SK-N-SH (cell line): ENCODE measurements at regions not wholly inside any gene's neighbourhood (a gene's known extent, or its start where the extent isn't known, plus 50 kb on each side); places are given as distances from the start of the nearest gene placed in this dataset.

Source experiments
- CTCF ChIA-PET: fragments of 300-600, 350-600 bp; formaldehyde crosslinking; extraction: SDS; loops from one replicate; lab custom pipeline; 2021; lab: Yijun Ruan, JAX
- POLR2A ChIA-PET: fragments of 350-600 bp; sonication (Branson Sonifier 250); formaldehyde crosslinking; extraction: SDS; loops from one replicate; lab custom pipeline; 2020; ENCODE audit warnings: antibody characterized with exemption, inconsistent platforms; lab: Yijun Ruan, JAX
- DNase-seq: peaks from one replicate; pipeline ENCODE4 v3.0.0; 2012
- H2AFZ ChIP-seq: fragments of 200-600 bp; sonication (generic); 2 replicates; pipeline ENCODE4 v1.8.1; 2016; ENCODE audit warnings: antibody characterized with exemption, mild to moderate bottlenecking, low read depth
- H3F3A ChIP-seq: fragments of 200-600 bp; sonication (generic); replicated peaks from 2 replicates; pipeline ENCODE3; 2016; ENCODE audit warnings: antibody characterized with exemption, mild to moderate bottlenecking; ENCODE audit not compliant: insufficient read depth
- H3K27ac ChIP-seq, 2 experiments: fragments of 200-500 bp in 1 of 2; fragments of 200-600 bp in 1 of 2; sonication (Bioruptor generic) in 1 of 2; sonication (generic), shearing (Covaris generic) in 1 of 2; 2 replicates each; pipeline versions ENCODE4 v1.5.1 to v1.6.1; 2014 to 2016; ENCODE audit warnings: low read depth in 2 of 2, inconsistent platforms in 1 of 2, low read length in 1 of 2, mild to moderate bottlenecking in 1 of 2, mixed read lengths in 1 of 2
- H3K27me3 ChIP-seq: fragments of 200-600 bp; sonication (generic), shearing (Covaris generic); 2 replicates; pipeline ENCODE4 v1.6.1; 2016; ENCODE audit warnings: mixed run types; ENCODE audit not compliant: insufficient read depth
- H3K36me3 ChIP-seq, 2 experiments: fragments of 200-500 bp in 1 of 2; fragments of 200-600 bp in 1 of 2; sonication (Bioruptor generic) in 1 of 2; sonication (generic) in 1 of 2; replicated peaks in 1 of 2; 2 replicates each; pipeline versions ENCODE3 to v1.5.1; 2014 to 2016; ENCODE audit warnings: low read length in 1 of 2, mild to moderate bottlenecking in 1 of 2; ENCODE audit not compliant: insufficient read depth in 2 of 2, control insufficient read depth in 1 of 2
- H3K4me1 ChIP-seq, 2 experiments: fragments of 200-500 bp in 1 of 2; fragments of 200-600 bp in 1 of 2; sonication (Bioruptor generic) in 1 of 2; sonication (generic), shearing (Covaris generic) in 1 of 2; 2 replicates each; pipeline versions ENCODE4 v1.5.1 to v1.6.1; 2014 to 2016; ENCODE audit warnings: low read depth in 1 of 2, low read length in 1 of 2, mixed run types in 1 of 2; ENCODE audit not compliant: insufficient read depth in 2 of 2, control insufficient read depth in 1 of 2
- H3K4me2 ChIP-seq: fragments of 200-600 bp; sonication (generic), shearing (Covaris generic); 2 replicates; pipeline ENCODE4 v1.6.1; 2017; ENCODE audit warnings: mixed run types
- H3K4me3 ChIP-seq, 2 experiments: fragments of 200-500 bp in 1 of 2; fragments of 200-600 bp in 1 of 2; sonication (Bioruptor generic) in 1 of 2; sonication (generic), shearing (Covaris generic) in 1 of 2; 2 replicates each; pipeline versions ENCODE4 v1.5.1 to v1.8.1; 2014 to 2016; ENCODE audit warnings: low read depth in 2 of 2, inconsistent platforms in 1 of 2, low read length in 1 of 2, mild to moderate bottlenecking in 1 of 2, mixed read lengths in 1 of 2, moderate library complexity in 1 of 2
- H3K79me2 ChIP-seq: fragments of 200-600 bp; sonication (generic); 2 replicates; pipeline ENCODE4 v1.8.1; 2017; ENCODE audit warnings: mild to moderate bottlenecking; ENCODE audit not compliant: insufficient read depth
- H3K9ac ChIP-seq: fragments of 200-600 bp; sonication (generic); 2 replicates; pipeline ENCODE4 v1.6.1; 2017; ENCODE audit warnings: mixed run types
- H3K9me2 ChIP-seq: fragments of 200-600 bp; sonication (generic); 2 replicates; pipeline ENCODE4 v1.6.1; 2017; ENCODE audit warnings: mixed run types
- H3K9me3 ChIP-seq: fragments of 200-600 bp; sonication (generic); 2 replicates; pipeline ENCODE4 v1.6.1; 2017; ENCODE audit warnings: mixed run types, mild to moderate bottlenecking, moderate library complexity
- H4K20me1 ChIP-seq: fragments of 200-600 bp; sonication (generic); 2 replicates; pipeline ENCODE4 v1.6.1; 2017; ENCODE audit warnings: mild to moderate bottlenecking, mixed run types; ENCODE audit not compliant: insufficient read depth
- EP300 ChIP-seq, 2 experiments: IDR thresholded peaks; 2 replicates each; pipeline versions ENCODE4 v1.4.0 to v1.6.1; 2012; ENCODE audit warnings: borderline replicate concordance in 1 of 2, low read depth in 1 of 2, low read length in 1 of 2
- GABPA ChIP-seq: IDR thresholded peaks from 2 replicates; pipeline ENCODE4 v1.4.0; 2012; ENCODE audit warnings: low read depth, mild to moderate bottlenecking
- GATA2 ChIP-seq: sonication (generic); formaldehyde crosslinking; IDR thresholded peaks from 2 replicates; pipeline ENCODE4 v1.5.0; 2020; ENCODE audit warnings: mild to moderate bottlenecking, missing genetic modification reagents
- MEF2A ChIP-seq: IDR thresholded peaks from 2 replicates; pipeline ENCODE4 v1.4.0; 2012; ENCODE audit warnings: low read depth, borderline replicate concordance
- NRF1 ChIP-seq: IDR thresholded peaks from 2 replicates; pipeline ENCODE4 v1.6.1; 2012; ENCODE audit warnings: low read depth, mild to moderate bottlenecking, low read length
- POLR2AphosphoS5 ChIP-seq: IDR thresholded peaks from 2 replicates; pipeline ENCODE4 v1.6.1; 2012; ENCODE audit warnings: low read depth, low read length
- RCOR1 ChIP-seq: fragments of 150-350 bp; IDR thresholded peaks from 2 replicates; pipeline ENCODE4 v1.6.1; 2017; ENCODE audit warnings: antibody characterized with exemption, low read length
- YY1 ChIP-seq: IDR thresholded peaks from 2 replicates; pipeline ENCODE4 v1.4.0; 2012; ENCODE audit warnings: low read depth, mild to moderate bottlenecking
- WGBS: methylation state at CpG from one replicate; pipeline ENCODE4 v1.1.6; 2017; ENCODE audit warnings: low lambda C conversion rate; 5-methylcytosine and 5-hydroxymethylcytosine counted together
- TF ChIP-seq, protein P1 (sequence below): fragments of 200-600 bp; sonication (generic); IDR thresholded peaks from 2 replicates; pipeline ENCODE4 v1.6.1; 2017; ENCODE audit warnings: antibody characterized with exemption, mild to moderate bottlenecking, moderate library complexity
- TF ChIP-seq, protein P2 (sequence below): IDR thresholded peaks from 2 replicates; pipeline ENCODE4 v1.6.1; 2012; ENCODE audit warnings: mild to moderate bottlenecking, low read depth, low read length, moderate library complexity
- TF ChIP-seq, protein P3 (sequence below): IDR thresholded peaks from 2 replicates; pipeline ENCODE4 v1.4.0; 2012; ENCODE audit warnings: low read depth, borderline replicate concordance

DNA sequence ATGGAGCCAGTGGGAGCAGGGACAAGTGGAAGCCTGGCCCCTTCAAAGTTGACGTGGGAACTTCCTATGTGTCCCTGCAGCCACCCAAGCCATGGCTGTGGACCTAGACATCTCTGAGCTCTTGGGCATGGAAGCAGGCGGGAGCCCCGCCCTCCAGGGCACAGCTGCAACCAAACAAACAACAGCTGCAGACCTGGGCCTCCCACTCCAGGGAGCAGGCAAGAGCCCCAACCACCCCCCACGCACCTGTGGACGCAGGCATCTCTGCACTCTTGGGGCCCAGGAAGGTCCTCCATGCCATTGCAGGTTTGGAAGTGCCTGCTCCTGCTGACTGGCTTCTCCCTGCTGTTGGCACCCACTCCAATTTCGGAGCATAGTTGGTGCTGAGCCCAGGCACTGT is 118.6 kb downstream of the ZMAT1 start:
- TF ChIP-seq YY1, result no peak
- TF ChIP-seq, protein P1, sequence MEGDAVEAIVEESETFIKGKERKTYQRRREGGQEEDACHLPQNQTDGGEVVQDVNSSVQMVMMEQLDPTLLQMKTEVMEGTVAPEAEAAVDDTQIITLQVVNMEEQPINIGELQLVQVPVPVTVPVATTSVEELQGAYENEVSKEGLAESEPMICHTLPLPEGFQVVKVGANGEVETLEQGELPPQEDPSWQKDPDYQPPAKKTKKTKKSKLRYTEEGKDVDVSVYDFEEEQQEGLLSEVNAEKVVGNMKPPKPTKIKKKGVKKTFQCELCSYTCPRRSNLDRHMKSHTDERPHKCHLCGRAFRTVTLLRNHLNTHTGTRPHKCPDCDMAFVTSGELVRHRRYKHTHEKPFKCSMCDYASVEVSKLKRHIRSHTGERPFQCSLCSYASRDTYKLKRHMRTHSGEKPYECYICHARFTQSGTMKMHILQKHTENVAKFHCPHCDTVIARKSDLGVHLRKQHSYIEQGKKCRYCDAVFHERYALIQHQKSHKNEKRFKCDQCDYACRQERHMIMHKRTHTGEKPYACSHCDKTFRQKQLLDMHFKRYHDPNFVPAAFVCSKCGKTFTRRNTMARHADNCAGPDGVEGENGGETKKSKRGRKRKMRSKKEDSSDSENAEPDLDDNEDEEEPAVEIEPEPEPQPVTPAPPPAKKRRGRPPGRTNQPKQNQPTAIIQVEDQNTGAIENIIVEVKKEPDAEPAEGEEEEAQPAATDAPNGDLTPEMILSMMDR, result no peak
- TF ChIP-seq RCOR1, result no peak
- no peak for TF ChIP-seq NRF1
- TF ChIP-seq MEF2A, result no peak
- TF ChIP-seq GATA2 (CRISPR knock-in tag), result no peak
- no peak for TF ChIP-seq GABPA
- TF ChIP-seq POLR2AphosphoS5, result no peak
- TF ChIP-seq, protein P2, sequence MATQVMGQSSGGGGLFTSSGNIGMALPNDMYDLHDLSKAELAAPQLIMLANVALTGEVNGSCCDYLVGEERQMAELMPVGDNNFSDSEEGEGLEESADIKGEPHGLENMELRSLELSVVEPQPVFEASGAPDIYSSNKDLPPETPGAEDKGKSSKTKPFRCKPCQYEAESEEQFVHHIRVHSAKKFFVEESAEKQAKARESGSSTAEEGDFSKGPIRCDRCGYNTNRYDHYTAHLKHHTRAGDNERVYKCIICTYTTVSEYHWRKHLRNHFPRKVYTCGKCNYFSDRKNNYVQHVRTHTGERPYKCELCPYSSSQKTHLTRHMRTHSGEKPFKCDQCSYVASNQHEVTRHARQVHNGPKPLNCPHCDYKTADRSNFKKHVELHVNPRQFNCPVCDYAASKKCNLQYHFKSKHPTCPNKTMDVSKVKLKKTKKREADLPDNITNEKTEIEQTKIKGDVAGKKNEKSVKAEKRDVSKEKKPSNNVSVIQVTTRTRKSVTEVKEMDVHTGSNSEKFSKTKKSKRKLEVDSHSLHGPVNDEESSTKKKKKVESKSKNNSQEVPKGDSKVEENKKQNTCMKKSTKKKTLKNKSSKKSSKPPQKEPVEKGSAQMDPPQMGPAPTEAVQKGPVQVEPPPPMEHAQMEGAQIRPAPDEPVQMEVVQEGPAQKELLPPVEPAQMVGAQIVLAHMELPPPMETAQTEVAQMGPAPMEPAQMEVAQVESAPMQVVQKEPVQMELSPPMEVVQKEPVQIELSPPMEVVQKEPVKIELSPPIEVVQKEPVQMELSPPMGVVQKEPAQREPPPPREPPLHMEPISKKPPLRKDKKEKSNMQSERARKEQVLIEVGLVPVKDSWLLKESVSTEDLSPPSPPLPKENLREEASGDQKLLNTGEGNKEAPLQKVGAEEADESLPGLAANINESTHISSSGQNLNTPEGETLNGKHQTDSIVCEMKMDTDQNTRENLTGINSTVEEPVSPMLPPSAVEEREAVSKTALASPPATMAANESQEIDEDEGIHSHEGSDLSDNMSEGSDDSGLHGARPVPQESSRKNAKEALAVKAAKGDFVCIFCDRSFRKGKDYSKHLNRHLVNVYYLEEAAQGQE, result no peak
- TF ChIP-seq, protein P3, sequence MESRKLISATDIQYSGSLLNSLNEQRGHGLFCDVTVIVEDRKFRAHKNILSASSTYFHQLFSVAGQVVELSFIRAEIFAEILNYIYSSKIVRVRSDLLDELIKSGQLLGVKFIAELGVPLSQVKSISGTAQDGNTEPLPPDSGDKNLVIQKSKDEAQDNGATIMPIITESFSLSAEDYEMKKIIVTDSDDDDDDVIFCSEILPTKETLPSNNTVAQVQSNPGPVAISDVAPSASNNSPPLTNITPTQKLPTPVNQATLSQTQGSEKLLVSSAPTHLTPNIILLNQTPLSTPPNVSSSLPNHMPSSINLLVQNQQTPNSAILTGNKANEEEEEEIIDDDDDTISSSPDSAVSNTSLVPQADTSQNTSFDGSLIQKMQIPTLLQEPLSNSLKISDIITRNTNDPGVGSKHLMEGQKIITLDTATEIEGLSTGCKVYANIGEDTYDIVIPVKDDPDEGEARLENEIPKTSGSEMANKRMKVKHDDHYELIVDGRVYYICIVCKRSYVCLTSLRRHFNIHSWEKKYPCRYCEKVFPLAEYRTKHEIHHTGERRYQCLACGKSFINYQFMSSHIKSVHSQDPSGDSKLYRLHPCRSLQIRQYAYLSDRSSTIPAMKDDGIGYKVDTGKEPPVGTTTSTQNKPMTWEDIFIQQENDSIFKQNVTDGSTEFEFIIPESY, result no peak
- no peak for TF ChIP-seq EP300 (IDR thresholded peaks at IDR 0.05; ENCODE audit: borderline replicate concordance in 1 of 2, low read depth in 1 of 2, low read length in 1 of 2)
- Histone ChIP-seq H3K27ac (no peak overlapping the region), H4K20me1 (no peaks in the 10 kb centered on the region), H3K9me3 (no peaks in the 10 kb centered on the region), H3K36me3 (no peaks in the 10 kb centered on the region), H2AFZ (no peak overlapping the region), H3K9me2 (no peaks in the 10 kb centered on the region), H3K4me1 (no peaks in the 10 kb centered on the region), H3F3A (no peaks in the 10 kb centered on the region), H3K27me3 (no peaks in the 10 kb centered on the region), H3K4me2 (no peak overlapping the region), H3K4me3 (no peak overlapping the region), H3K79me2 (no peaks in the 10 kb centered on the region), H3K9ac (no peak overlapping the region)
- 27% methylated on average over 4 of the region's 6 CpGs for WGBS
- ChIA-PET CTCF (no interaction called here), POLR2A (no interaction called here)
- no peak for DNase-seq
